ENCODE measurements at regions not wholly inside any gene's neighbourhood (a gene's known extent, or its start where the extent isn't known, plus 50 kb on each side); places are given as distances from the start of the nearest gene placed in this dataset.

- no peak overlapping the region for H3K27ac ChIP-seq (ENCODE audit: low read length)
- H3K27me3 ChIP-seq (ENCODE audit: insufficient read depth, low read length) = no peaks in the 10 kb centered on the region
- no peaks in the 10 kb centered on the region for H3K36me3 ChIP-seq (ENCODE audit: insufficient read depth, low read depth, low read length)
- H3K4me1 ChIP-seq (ENCODE audit: insufficient read depth, low read length) = no peaks in the 10 kb centered on the region
- H3K9ac ChIP-seq (ENCODE audit: low read depth, low read length) = no peak overlapping the region
- no peak overlapping the region for H3K4me3 ChIP-seq (ENCODE audit: low read length)
- peaks cover 12% of the 10 kb centered on the region for H3K9me3 ChIP-seq (ENCODE audit: insufficient read depth, low read depth, low read length)
These were observed 140.0 kb downstream of the AASDHPPT start for GRCh38 chr11:106217456-106217855.

- no peaks in the 10 kb centered on the region for H3K4me1 ChIP-seq (ENCODE audit: insufficient read depth, low read length)
- peaks cover 19% of the 10 kb centered on the region for H3K9me3 ChIP-seq (ENCODE audit: insufficient read depth, low read depth, low read length)
- no peaks in the 10 kb centered on the region for H3K27me3 ChIP-seq (ENCODE audit: insufficient read depth, low read length)
- H3K4me3 ChIP-seq (ENCODE audit: low read length) = no peak overlapping the region
- H3K36me3 ChIP-seq (ENCODE audit: insufficient read depth, low read depth, low read length) = no peaks in the 10 kb centered on the region
- no peak overlapping the region for H3K9ac ChIP-seq (ENCODE audit: low read depth, low read length)
- H3K27ac ChIP-seq (ENCODE audit: low read length) = no peak overlapping the region
These were observed 140.6 kb downstream of the AASDHPPT start for GRCh38 chr11:106218106-106218505.

GRCh38 chr11:106222626-106223025, 145.2 kb downstream of the AASDHPPT start:
- H3K27ac ChIP-seq (ENCODE audit: low read length) = no peak overlapping the region
- no peak overlapping the region for H3K9ac ChIP-seq (ENCODE audit: low read depth, low read length)
- no peaks in the 10 kb centered on the region for H3K4me1 ChIP-seq (ENCODE audit: insufficient read depth, low read length)
- H3K9me3 ChIP-seq (ENCODE audit: insufficient read depth, low read depth, low read length) = peaks cover 33% of the 10 kb centered on the region
- no peak overlapping the region for H3K4me3 ChIP-seq (ENCODE audit: low read length)
- H3K36me3 ChIP-seq (ENCODE audit: insufficient read depth, low read depth, low read length) = no peaks in the 10 kb centered on the region
- H3K27me3 ChIP-seq (ENCODE audit: insufficient read depth, low read length) = no peaks in the 10 kb centered on the region

- H3K4me1 ChIP-seq (ENCODE audit: insufficient read depth, low read length) = no peaks in the 10 kb centered on the region
- no peaks in the 10 kb centered on the region for H3K36me3 ChIP-seq (ENCODE audit: insufficient read depth, low read depth, low read length)
- no peak overlapping the region for H3K9ac ChIP-seq (ENCODE audit: low read depth, low read length)
- peaks cover 45% of the 10 kb centered on the region for H3K9me3 ChIP-seq (ENCODE audit: insufficient read depth, low read depth, low read length)
- H3K27ac ChIP-seq (ENCODE audit: low read length) = no peak overlapping the region
- H3K27me3 ChIP-seq (ENCODE audit: insufficient read depth, low read length) = no peaks in the 10 kb centered on the region
- H3K4me3 ChIP-seq (ENCODE audit: low read length) = no peak overlapping the region
These were observed 146.7 kb downstream of the AASDHPPT start for GRCh38 chr11:106224172-106224571.

- Histone ChIP-seq H3K27me3 (ENCODE audit: insufficient read depth, low read length) (no peaks in the 10 kb centered on the region), H3K27ac (ENCODE audit: low read length) (no peak overlapping the region), H3K4me3 (ENCODE audit: low read length) (no peak overlapping the region), H3K36me3 (ENCODE audit: insufficient read depth, low read depth, low read length) (no peaks in the 10 kb centered on the region), H3K4me1 (ENCODE audit: insufficient read depth, low read length) (no peaks in the 10 kb centered on the region), H3K9ac (ENCODE audit: low read depth, low read length) (no peak overlapping the region), H3K9me3 (ENCODE audit: insufficient read depth, low read depth, low read length) (peaks cover 41% of the 10 kb centered on the region)
These were observed 151.5 kb downstream of the AASDHPPT start for GRCh38 chr11:106228996-106229395.

- Histone ChIP-seq H3K27ac (ENCODE audit: low read length) (no peak overlapping the region), H3K36me3 (ENCODE audit: insufficient read depth, low read depth, low read length) (no peaks in the 10 kb centered on the region), H3K4me1 (ENCODE audit: insufficient read depth, low read length) (no peaks in the 10 kb centered on the region), H3K9ac (ENCODE audit: low read depth, low read length) (no peak overlapping the region), H3K27me3 (ENCODE audit: insufficient read depth, low read length) (no peaks in the 10 kb centered on the region), H3K4me3 (ENCODE audit: low read length) (no peak overlapping the region), H3K9me3 (ENCODE audit: insufficient read depth, low read depth, low read length) (peaks cover 35% of the 10 kb centered on the region)
These were observed 154.1 kb downstream of the AASDHPPT start for GRCh38 chr11:106231591-106231990.

GRCh38 chr11:106233191-106233590, 155.7 kb downstream of the AASDHPPT start:
- H3K27me3 ChIP-seq (ENCODE audit: insufficient read depth, low read length) = no peaks in the 10 kb centered on the region

GRCh38 chr11:106234794-106235193, 157.3 kb downstream of the AASDHPPT start:
- peaks cover 19% of the 10 kb centered on the region for H3K9me3 ChIP-seq (ENCODE audit: insufficient read depth, low read depth, low read length)
- no peaks in the 10 kb centered on the region for H3K4me1 ChIP-seq (ENCODE audit: insufficient read depth, low read length)
- no peaks in the 10 kb centered on the region for H3K36me3 ChIP-seq (ENCODE audit: insufficient read depth, low read depth, low read length)
- H3K4me3 ChIP-seq (ENCODE audit: low read length) = no peak overlapping the region
- no peak overlapping the region for H3K9ac ChIP-seq (ENCODE audit: low read depth, low read length)
- H3K27ac ChIP-seq (ENCODE audit: low read length) = no peak overlapping the region
- H3K27me3 ChIP-seq (ENCODE audit: insufficient read depth, low read length) = no peaks in the 10 kb centered on the region

More at GRCh38 chr11:106233191-106233590, 155.7 kb downstream of the AASDHPPT start:
- Histone ChIP-seq H3K36me3 (ENCODE audit: insufficient read depth, low read depth, low read length) (no peaks in the 10 kb centered on the region), H3K9me3 (ENCODE audit: insufficient read depth, low read depth, low read length) (peaks cover 32% of the 10 kb centered on the region), H3K4me3 (ENCODE audit: low read length) (no peak overlapping the region), H3K9ac (ENCODE audit: low read depth, low read length) (no peak overlapping the region), H3K27ac (ENCODE audit: low read length) (no peak overlapping the region), H3K4me1 (ENCODE audit: insufficient read depth, low read length) (no peaks in the 10 kb centered on the region)

GRCh38 chr11:106236295-106236694, 158.8 kb downstream of the AASDHPPT start:
- Histone ChIP-seq H3K4me3 (ENCODE audit: low read length) (no peak overlapping the region), H3K27ac (ENCODE audit: low read length) (no peak overlapping the region), H3K9me3 (ENCODE audit: insufficient read depth, low read depth, low read length) (peaks cover 4% of the 10 kb centered on the region), H3K36me3 (ENCODE audit: insufficient read depth, low read depth, low read length) (no peaks in the 10 kb centered on the region), H3K27me3 (ENCODE audit: insufficient read depth, low read length) (no peaks in the 10 kb centered on the region), H3K9ac (ENCODE audit: low read depth, low read length) (no peak overlapping the region), H3K4me1 (ENCODE audit: insufficient read depth, low read length) (no peaks in the 10 kb centered on the region)

- Histone ChIP-seq H3K9ac (ENCODE audit: low read depth, low read length) (no peak overlapping the region), H3K4me3 (ENCODE audit: low read length) (no peak overlapping the region), H3K27me3 (ENCODE audit: insufficient read depth, low read length) (no peaks in the 10 kb centered on the region), H3K27ac (ENCODE audit: low read length) (no peak overlapping the region), H3K4me1 (ENCODE audit: insufficient read depth, low read length) (no peaks in the 10 kb centered on the region), H3K36me3 (ENCODE audit: insufficient read depth, low read depth, low read length) (no peaks in the 10 kb centered on the region), H3K9me3 (ENCODE audit: insufficient read depth, low read depth, low read length) (no peaks in the 10 kb centered on the region)
These were observed 161.4 kb downstream of the AASDHPPT start for GRCh38 chr11:106238704-106239360.

GRCh38 chr11:106241601-106242257, 164.3 kb downstream of the AASDHPPT start:
- no peaks in the 10 kb centered on the region for H3K36me3 ChIP-seq (ENCODE audit: insufficient read depth, low read depth, low read length)
- no peak overlapping the region for H3K4me3 ChIP-seq (ENCODE audit: low read length)
- H3K9ac ChIP-seq (ENCODE audit: low read depth, low read length) = no peak overlapping the region
- H3K9me3 ChIP-seq (ENCODE audit: insufficient read depth, low read depth, low read length) = peaks cover 13% of the 10 kb centered on the region
- no peaks in the 10 kb centered on the region for H3K27me3 ChIP-seq (ENCODE audit: insufficient read depth, low read length)
- no peaks in the 10 kb centered on the region for H3K4me1 ChIP-seq (ENCODE audit: insufficient read depth, low read length)
- no peak overlapping the region for H3K27ac ChIP-seq (ENCODE audit: low read length)

- H3K9ac ChIP-seq (ENCODE audit: low read depth, low read length) = no peak overlapping the region
- no peak overlapping the region for H3K4me3 ChIP-seq (ENCODE audit: low read length)
- H3K4me1 ChIP-seq (ENCODE audit: insufficient read depth, low read length) = no peaks in the 10 kb centered on the region
- no peaks in the 10 kb centered on the region for H3K36me3 ChIP-seq (ENCODE audit: insufficient read depth, low read depth, low read length)
- H3K27ac ChIP-seq (ENCODE audit: low read length) = no peak overlapping the region
- H3K27me3 ChIP-seq (ENCODE audit: insufficient read depth, low read length) = no peaks in the 10 kb centered on the region
- H3K9me3 ChIP-seq (ENCODE audit: insufficient read depth, low read depth, low read length) = peaks cover 22% of the 10 kb centered on the region
These were observed 165.4 kb downstream of the AASDHPPT start for GRCh38 chr11:106242718-106243415.

All from iPS-20b (cell line).